ENCODE measurements at regions not wholly inside any gene's neighbourhood (a gene's known extent, or its start where the extent isn't known, plus 50 kb on each side); places are given as distances from the start of the nearest gene placed in this dataset.

DNA sequence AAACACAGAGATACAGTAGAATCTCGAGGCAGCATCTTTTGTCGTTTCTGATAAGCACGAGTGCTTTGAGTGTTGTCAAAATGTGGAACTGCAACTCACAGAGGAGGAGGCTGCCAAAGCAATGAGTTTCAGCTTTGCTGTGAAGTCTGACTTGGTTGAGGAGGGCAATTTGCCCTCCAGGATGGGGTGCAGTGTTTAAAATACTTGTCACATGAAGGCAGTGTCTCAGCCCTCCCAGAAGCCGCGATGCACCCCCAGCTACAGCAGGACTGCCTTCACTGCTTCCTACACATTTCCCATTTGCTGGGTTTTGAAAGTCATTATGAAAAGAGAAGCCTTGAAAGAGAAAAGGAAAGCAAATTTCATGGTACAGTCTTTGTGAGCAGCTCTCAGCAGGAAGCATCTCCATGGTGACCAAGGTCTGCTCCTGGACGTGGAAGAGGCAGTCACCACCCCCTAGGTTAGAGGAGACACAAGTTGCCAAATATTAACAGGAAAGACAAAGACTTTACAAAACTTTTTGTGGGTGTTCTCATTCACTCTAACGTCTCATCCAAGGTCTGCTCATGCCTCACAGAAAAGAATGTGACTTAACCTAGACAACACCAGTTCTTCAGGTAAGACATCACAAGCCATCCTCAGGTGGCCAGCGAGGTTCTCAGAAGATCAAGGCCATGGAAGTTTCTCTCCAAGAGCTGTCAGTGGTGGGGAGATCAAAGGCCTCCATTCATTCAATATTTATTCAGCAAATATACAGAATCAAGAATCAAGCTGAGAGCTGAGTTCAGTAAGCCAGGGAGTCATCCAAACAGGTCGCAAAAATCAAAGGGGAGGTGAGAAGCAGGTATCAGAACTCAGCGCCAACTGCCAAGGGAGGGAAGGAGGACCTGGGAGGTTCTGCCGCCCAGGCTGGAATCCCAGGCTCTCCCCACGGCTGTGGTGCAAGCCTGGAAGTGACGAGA lies 476.0 kb downstream of the EIPR1 start:
- no peaks in the 10 kb centered on the region for H3K27me3 ChIP-seq (replicated peaks in 1 of 4; ENCODE audit: control insufficient read depth in 3 of 4, extremely low read depth in 1 of 4, insufficient read depth in 3 of 4, low read length in 3 of 4)
- no peak overlapping the region for H2AK5ac ChIP-seq (ENCODE audit: low read depth, low read length)
- no peak for FAIRE-seq
- no peak overlapping the region for H2AFZ ChIP-seq (ENCODE audit: low read length)
- POLR2A ChIA-PET (ENCODE audit: partially characterized antibody): no interaction called here
- DNase-seq (ENCODE audit: low read depth in 1 of 2, low spot score in 2 of 2): no peak
- no peak overlapping the region for H3K4me2 ChIP-seq (ENCODE audit: insufficient read depth in 1 of 2, low read depth in 2 of 2, low read length in 2 of 2)
- H3K79me2 ChIP-seq (ENCODE audit: control insufficient read depth in 1 of 2, insufficient read depth in 2 of 2, low read length in 2 of 2): no peaks in the 10 kb centered on the region
- H3K23ac ChIP-seq (ENCODE audit: insufficient read length): no peak overlapping the region
- H4K8ac ChIP-seq (ENCODE audit: extremely low read depth, insufficient read depth, low read length): no peak overlapping the region
- H2BK5ac ChIP-seq (ENCODE audit: low read depth, low read length): no peak overlapping the region
- H3K4me1 ChIP-seq (replicated peaks in 1 of 4; ENCODE audit: control insufficient read depth in 3 of 4, insufficient read depth in 4 of 4, low read length in 3 of 4): no peaks in the 10 kb centered on the region
- no peak overlapping the region for H2BK15ac ChIP-seq (ENCODE audit: low read length)
- H3K56ac ChIP-seq (replicated peaks; ENCODE audit: insufficient read length, low read depth, low read length): no peak overlapping the region
- 86% methylated on average over 13 of the region's 13 CpGs; no CpG with 5 or more reads in 1 of the 2 experiments for WGBS, 2 experiments (ENCODE audit: extremely low coverage in 1 of 2, insufficient coverage in 1 of 2, insufficient read length in 1 of 2, insufficient replicate concordance in 2 of 2, low coverage in 1 of 2, low lambda C conversion rate in 2 of 2, missing lambda C conversion rate in 1 of 2)
- no peak overlapping the region for H3K4ac ChIP-seq (replicated peaks; ENCODE audit: insufficient read length, low read depth, low read length)
- no peak overlapping the region for H2BK12ac ChIP-seq (ENCODE audit: low read depth, low read length)
- CTCF ChIA-PET (ENCODE audit: partially characterized antibody): no interaction called here
- H3K36me3 ChIP-seq (ENCODE audit: control insufficient read depth in 2 of 4, insufficient read depth in 4 of 4, low read length in 3 of 4): no peaks in the 10 kb centered on the region
- no peak overlapping the region for H4K91ac ChIP-seq (replicated peaks; ENCODE audit: insufficient read length, low read length)
- H2BK120ac ChIP-seq (replicated peaks; ENCODE audit: low read depth, low read length): no peak overlapping the region
- no peaks in the 10 kb centered on the region for H3K9me3 ChIP-seq (ENCODE audit: insufficient read depth in 2 of 2, low read depth in 1 of 2, low read length in 1 of 2)
- no peak overlapping the region for H3K27ac ChIP-seq (ENCODE audit: low read depth, low read length)
- H4K20me1 ChIP-seq (replicated peaks in 1 of 2; ENCODE audit: control insufficient read depth in 1 of 2, insufficient read depth in 2 of 2, low read length in 2 of 2): no peaks in the 10 kb centered on the region
- no peak overlapping the region for H4K5ac ChIP-seq (ENCODE audit: insufficient read length, low read depth, low read length)
- H2BK20ac ChIP-seq (ENCODE audit: low read length): no peak overlapping the region
- H3K79me1 ChIP-seq (ENCODE audit: low read depth, low read length): no peaks in the 10 kb centered on the region
- H3K4me3 ChIP-seq (ENCODE audit: extremely low read depth in 1 of 4, insufficient read depth in 2 of 4, low read depth in 3 of 4, low read length in 4 of 4): no peak overlapping the region
- H3K14ac ChIP-seq (ENCODE audit: insufficient read length): no peak overlapping the region
- no peak overlapping the region for H3K9ac ChIP-seq (replicated peaks in 1 of 4; ENCODE audit: extremely low read depth in 1 of 4, low read depth in 3 of 4, low read length in 3 of 4)
- H3K18ac ChIP-seq (ENCODE audit: extremely low read depth, low read length): no peak overlapping the region
- no peaks in the 10 kb centered on the region; the same call in 1 of the 2 replicates for H3K23me2 ChIP-seq (ENCODE audit: low read depth, low read length)
- TF ChIP-seq RAD21 (IDR thresholded peaks at IDR 0.05 in 1 of 2, conservative IDR thresholded peaks at IDR 0.05 in 1 of 2; ENCODE audit: low read depth in 2 of 2, low read length in 2 of 2): no peak
- no peak for TF ChIP-seq ZNF274 (IDR thresholded peaks at IDR 0.05; ENCODE audit: borderline replicate concordance, extremely low read depth, low read length)
- no peak for TF ChIP-seq BRCA1 (IDR thresholded peaks at IDR 0.05; ENCODE audit: low read depth, low read length)
- TF ChIP-seq KDM4A (IDR thresholded peaks at IDR 0.05; ENCODE audit: low read depth, low read length, severe bottlenecking): no peak
- TF ChIP-seq KDM1A (IDR thresholded peaks at IDR 0.05; ENCODE audit: borderline replicate concordance, low read length): no peak
- no peak for TF ChIP-seq SUZ12 (IDR thresholded peaks at IDR 0.05; ENCODE audit: low read length)
- TF ChIP-seq TBP (IDR thresholded peaks at IDR 0.05; ENCODE audit: low read depth, low read length): no peak
- no peak for TF ChIP-seq HDAC2 (IDR thresholded peaks at IDR 0.05; ENCODE audit: borderline replicate concordance in 1 of 2, low read depth in 2 of 2, low read length in 2 of 2)
- TF ChIP-seq RFX5 (IDR thresholded peaks at IDR 0.05; ENCODE audit: borderline replicate concordance, low read depth, low read length): no peak
- no peak for TF ChIP-seq TEAD4 (IDR thresholded peaks at IDR 0.05; ENCODE audit: low read depth, low read length)
- TF ChIP-seq CEBPB (IDR thresholded peaks at IDR 0.05; ENCODE audit: low read depth, low read length): no peak
- no peak for TF ChIP-seq POU5F1 (IDR thresholded peaks at IDR 0.05; ENCODE audit: low read depth, low read length)
- TF ChIP-seq SRF (IDR thresholded peaks at IDR 0.05; ENCODE audit: low read depth, low read length): no peak

Data from H1 (cell line).